HEK293 (cell line): ENCODE measurements at regions not wholly inside any gene's neighbourhood (a gene's known extent, or its start where the extent isn't known, plus 50 kb on each side); places are given as distances from the start of the nearest gene placed in this dataset.

Source experiments
- ELK4 ChIP-seq: IDR thresholded peaks from 2 replicates; pipeline ENCODE4 v1.6.1; 2011; ENCODE audit warnings: mild to moderate bottlenecking, low read depth, low read length, borderline replicate concordance
- TCF7L2 ChIP-seq: IDR thresholded peaks from 2 replicates; pipeline ENCODE4 v1.6.1; 2011; ENCODE audit warnings: low read depth, mild to moderate bottlenecking, inconsistent platforms, low read length, moderate library complexity, borderline replicate concordance
- ZEB2 ChIP-seq: fragments of 450-650 bp; formaldehyde crosslinking; IDR thresholded peaks from 2 replicates; pipeline ENCODE4 v1.5.1; 2016; ENCODE audit warnings: missing biosample characterization, missing genetic modification characterization
- ZIC2 ChIP-seq: fragments of 450-650 bp; formaldehyde crosslinking; IDR thresholded peaks from 2 replicates; pipeline ENCODE4 v1.5.1; 2016; ENCODE audit warnings: missing biosample characterization, missing genetic modification characterization
- ZNF26 ChIP-seq: fragments of 450-650 bp; formaldehyde crosslinking; IDR thresholded peaks from 2 replicates; pipeline ENCODE4 v1.5.1; 2016; ENCODE audit warnings: missing biosample characterization, missing genetic modification characterization
- ZNF837 ChIP-seq: fragments of 450-650 bp; formaldehyde crosslinking; IDR thresholded peaks from 2 replicates; pipeline ENCODE4 v1.5.1; 2016; ENCODE audit warnings: missing biosample characterization, missing genetic modification characterization
- TF ChIP-seq, protein P1 (sequence below): fragments of 450-650 bp; formaldehyde crosslinking; IDR thresholded peaks from 2 replicates; pipeline ENCODE4 v1.5.1; 2016; ENCODE audit warnings: missing biosample characterization, missing genetic modification characterization

DNA sequence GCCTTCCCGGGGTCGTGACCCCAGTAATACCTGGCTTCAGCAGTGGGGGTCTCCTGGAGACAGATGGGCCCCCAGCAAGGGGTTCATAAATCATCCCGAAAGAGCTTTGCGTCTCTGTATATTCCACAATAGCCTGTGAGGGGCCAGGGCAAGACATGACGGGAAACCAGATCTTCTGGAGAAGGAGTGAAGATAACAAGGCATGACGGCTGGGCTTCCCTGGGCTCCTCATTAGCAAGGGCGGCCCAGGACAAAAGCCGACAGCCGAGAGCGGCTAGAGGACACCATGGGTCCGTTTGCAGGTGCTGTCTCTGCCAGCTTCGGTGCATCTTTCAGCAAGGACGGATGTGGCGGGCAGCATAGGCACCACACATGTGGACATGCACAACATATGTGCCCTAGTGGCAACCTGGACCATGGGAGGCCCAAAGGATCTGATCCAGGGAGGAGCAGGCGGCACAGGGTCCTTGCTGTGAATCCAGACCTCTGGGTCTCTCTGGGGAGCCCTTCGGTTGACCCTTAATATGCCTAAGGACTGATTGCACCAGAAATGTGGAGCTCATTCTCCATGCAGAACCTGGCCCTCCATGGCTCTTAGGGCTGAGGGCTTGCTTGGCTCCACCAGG lies 136.9 kb upstream of the FOXF1 start:
- TF ChIP-seq ZEB2 (tag by site-specific recombination) (no peak), ELK4 (no peak), ZNF837 (tag by site-specific recombination) (no peak), ZNF26 (tag by site-specific recombination) (no peak), TCF7L2 (no peak), ZIC2 (tag by site-specific recombination) (no peak)
- TF ChIP-seq, protein P1, sequence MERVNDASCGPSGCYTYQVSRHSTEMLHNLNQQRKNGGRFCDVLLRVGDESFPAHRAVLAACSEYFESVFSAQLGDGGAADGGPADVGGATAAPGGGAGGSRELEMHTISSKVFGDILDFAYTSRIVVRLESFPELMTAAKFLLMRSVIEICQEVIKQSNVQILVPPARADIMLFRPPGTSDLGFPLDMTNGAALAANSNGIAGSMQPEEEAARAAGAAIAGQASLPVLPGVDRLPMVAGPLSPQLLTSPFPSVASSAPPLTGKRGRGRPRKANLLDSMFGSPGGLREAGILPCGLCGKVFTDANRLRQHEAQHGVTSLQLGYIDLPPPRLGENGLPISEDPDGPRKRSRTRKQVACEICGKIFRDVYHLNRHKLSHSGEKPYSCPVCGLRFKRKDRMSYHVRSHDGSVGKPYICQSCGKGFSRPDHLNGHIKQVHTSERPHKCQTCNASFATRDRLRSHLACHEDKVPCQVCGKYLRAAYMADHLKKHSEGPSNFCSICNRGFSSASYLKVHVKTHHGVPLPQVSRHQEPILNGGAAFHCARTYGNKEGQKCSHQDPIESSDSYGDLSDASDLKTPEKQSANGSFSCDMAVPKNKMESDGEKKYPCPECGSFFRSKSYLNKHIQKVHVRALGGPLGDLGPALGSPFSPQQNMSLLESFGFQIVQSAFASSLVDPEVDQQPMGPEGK = no peak
